Stomach (tissue), 4 donors: ENCODE measurements at regions not wholly inside any gene's neighbourhood (a gene's known extent, or its start where the extent isn't known, plus 50 kb on each side); places are given as distances from the start of the nearest gene placed in this dataset.

Source experiments
- EP300 ChIP-seq: sonication (generic); formaldehyde crosslinking; IDR thresholded peaks from one replicate; pipeline ENCODE4 v1.6.1; 2017; ENCODE audit warnings: antibody characterized with exemption
- POLR2A ChIP-seq, 4 donors: fragments of 450-650 bp; IDR thresholded peaks; one replicate each; pipeline ENCODE4 v1.6.1; 2016; ENCODE audit warnings: antibody characterized with exemption in 4 of 4, control low read depth in 2 of 4, mild to moderate bottlenecking in 1 of 4, moderate library complexity in 1 of 4
- POLR2AphosphoS5 ChIP-seq, 3 donors: sonication (generic); formaldehyde crosslinking; IDR thresholded peaks; one replicate each; pipeline ENCODE4 v1.6.1; 2016; ENCODE audit warnings: antibody characterized with exemption in 3 of 3
- TF ChIP-seq, protein P1 (sequence below), 7 experiments: fragments of 450-650 bp in 4 of 7; fragments of 200-600 bp in 3 of 7; sonication (generic) in 3 of 7; IDR thresholded peaks; one replicate each; pipeline ENCODE4 v1.5.1; 2016 to 2019; ENCODE audit warnings: antibody characterized with exemption in 7 of 7, control low read depth in 2 of 7, mild to moderate bottlenecking in 1 of 7

DNA sequence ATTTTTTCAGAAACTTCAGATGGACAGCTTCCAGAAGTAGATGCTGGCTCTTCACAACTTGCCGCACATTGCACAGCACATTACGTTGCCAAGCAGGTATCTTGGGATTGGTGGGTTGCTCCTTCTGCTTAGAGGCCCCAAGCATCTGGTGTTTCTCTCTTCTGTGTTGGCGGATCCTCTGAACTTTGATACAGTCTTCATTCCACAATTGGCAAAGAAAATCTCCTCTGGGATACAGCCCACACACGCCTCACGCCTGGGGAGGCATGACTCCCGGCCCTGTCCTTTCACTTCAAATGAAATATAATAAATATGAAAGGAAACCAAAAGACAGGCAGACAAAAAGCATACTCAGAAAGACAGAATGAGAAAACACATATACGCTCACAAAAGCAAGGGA is 72.3 kb upstream of the PPP2R5A start:
- TF ChIP-seq, protein P1, sequence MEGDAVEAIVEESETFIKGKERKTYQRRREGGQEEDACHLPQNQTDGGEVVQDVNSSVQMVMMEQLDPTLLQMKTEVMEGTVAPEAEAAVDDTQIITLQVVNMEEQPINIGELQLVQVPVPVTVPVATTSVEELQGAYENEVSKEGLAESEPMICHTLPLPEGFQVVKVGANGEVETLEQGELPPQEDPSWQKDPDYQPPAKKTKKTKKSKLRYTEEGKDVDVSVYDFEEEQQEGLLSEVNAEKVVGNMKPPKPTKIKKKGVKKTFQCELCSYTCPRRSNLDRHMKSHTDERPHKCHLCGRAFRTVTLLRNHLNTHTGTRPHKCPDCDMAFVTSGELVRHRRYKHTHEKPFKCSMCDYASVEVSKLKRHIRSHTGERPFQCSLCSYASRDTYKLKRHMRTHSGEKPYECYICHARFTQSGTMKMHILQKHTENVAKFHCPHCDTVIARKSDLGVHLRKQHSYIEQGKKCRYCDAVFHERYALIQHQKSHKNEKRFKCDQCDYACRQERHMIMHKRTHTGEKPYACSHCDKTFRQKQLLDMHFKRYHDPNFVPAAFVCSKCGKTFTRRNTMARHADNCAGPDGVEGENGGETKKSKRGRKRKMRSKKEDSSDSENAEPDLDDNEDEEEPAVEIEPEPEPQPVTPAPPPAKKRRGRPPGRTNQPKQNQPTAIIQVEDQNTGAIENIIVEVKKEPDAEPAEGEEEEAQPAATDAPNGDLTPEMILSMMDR (IDR thresholded peaks at IDR 0.05): no peak
- TF ChIP-seq POLR2A (IDR thresholded peaks at IDR 0.05): no peak
- TF ChIP-seq POLR2AphosphoS5 (IDR thresholded peaks at IDR 0.05): no peak
- TF ChIP-seq EP300: no peak
